ENCODE measurements at regions not wholly inside any gene's neighbourhood (a gene's known extent, or its start where the extent isn't known, plus 50 kb on each side); places are given as distances from the start of the nearest gene placed in this dataset.

DNA sequence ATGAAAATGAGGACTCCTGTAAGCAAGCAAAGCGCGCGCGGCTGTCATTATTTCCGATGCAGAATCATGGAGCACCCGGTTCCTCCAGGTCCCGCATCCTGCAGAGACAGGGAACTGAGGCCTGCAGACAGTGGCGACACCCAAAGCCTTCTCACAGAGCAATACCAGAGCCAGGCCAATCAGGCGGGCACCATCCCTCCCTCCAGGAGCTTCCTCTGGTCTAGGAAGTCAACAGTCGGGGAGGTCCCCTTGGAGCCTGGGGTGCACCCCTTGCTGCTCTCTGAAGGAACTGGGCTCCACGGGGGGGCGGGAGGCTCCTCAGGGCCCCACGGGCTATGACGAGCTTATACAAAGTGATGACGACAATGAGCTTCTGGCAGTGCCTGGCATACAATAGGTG is 60.3 kb upstream of the HPCAL1 start:
- TF ChIP-seq, protein P1, sequence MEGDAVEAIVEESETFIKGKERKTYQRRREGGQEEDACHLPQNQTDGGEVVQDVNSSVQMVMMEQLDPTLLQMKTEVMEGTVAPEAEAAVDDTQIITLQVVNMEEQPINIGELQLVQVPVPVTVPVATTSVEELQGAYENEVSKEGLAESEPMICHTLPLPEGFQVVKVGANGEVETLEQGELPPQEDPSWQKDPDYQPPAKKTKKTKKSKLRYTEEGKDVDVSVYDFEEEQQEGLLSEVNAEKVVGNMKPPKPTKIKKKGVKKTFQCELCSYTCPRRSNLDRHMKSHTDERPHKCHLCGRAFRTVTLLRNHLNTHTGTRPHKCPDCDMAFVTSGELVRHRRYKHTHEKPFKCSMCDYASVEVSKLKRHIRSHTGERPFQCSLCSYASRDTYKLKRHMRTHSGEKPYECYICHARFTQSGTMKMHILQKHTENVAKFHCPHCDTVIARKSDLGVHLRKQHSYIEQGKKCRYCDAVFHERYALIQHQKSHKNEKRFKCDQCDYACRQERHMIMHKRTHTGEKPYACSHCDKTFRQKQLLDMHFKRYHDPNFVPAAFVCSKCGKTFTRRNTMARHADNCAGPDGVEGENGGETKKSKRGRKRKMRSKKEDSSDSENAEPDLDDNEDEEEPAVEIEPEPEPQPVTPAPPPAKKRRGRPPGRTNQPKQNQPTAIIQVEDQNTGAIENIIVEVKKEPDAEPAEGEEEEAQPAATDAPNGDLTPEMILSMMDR (IDR thresholded peaks at IDR 0.05; ENCODE audit: low read depth, low read length) = no peak
- no peak for TF ChIP-seq EZH2phosphoT487 (IDR thresholded peaks at IDR 0.05; ENCODE audit: low read depth)

All from OCI-LY3 (cell line).